ACHN (cell line): ENCODE measurements at regions not wholly inside any gene's neighbourhood (a gene's known extent, or its start where the extent isn't known, plus 50 kb on each side); places are given as distances from the start of the nearest gene placed in this dataset.
"Not testable (repeated sequence)": the region's sequence is repeated elsewhere in the genome, so short reads cannot be mapped to it uniquely, and the experiment has no call there.

Source experiments
- DNase-seq: peaks from one replicate; pipeline ENCODE4 v3.0.0-alpha.2; 2015
- in situ Hi-C: cut with HindIII; loops from 2 replicates; pipeline ENCODE4 v1.10.0; 2017; ENCODE audit warnings: low sequenced_read_pairs, low pct_ligation_motif_present, low pct_unique_long_range_greater_than_20kb

- DNase-seq, in situ Hi-C loops: not testable (repeated sequence)
Measured at GRCh38 chr12:8282181-8282580, 54.8 kb upstream of the FAM90A1 start.

DNA sequence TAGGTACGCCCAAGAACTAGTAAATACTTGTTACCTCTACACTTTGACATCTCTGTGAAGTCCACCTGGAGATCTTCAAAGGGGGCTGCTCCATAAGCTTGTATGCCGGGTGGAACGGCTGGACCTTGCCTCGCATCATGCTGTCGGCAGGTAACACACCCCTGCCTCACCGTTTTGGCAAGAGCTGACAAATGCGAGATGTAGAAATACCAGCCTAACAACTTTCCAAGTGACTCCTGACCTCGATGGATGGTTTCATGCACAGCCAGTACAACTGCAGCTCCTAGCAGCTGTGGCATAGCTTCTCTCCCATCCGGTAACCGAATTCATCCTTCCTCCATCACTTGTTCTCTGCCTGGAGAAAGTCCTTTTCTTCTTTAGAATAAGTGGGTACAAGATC, 58.3 kb upstream of the FAM90A1 start:
- in situ Hi-C loops, DNase-seq: not testable (repeated sequence)

DNA sequence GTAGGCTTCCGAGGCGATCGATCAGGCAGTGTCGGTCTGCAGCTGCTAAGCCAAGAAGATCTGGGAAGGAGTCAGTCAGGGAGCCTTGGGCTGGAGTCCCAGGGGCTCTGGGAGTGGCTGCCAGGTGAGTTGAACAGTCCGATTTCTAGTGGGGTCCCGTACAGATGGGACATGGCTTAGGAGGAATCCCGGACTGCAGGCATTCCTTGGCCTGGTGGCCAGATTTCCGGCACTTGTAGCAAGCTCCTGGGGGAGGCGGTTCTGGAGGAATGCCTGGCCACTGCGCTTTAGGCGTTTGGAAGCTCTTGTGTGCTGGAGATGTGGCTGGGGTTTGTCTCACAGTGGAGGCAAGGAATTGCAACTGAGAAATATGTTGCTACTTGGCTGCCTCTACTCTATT, 64.3 kb upstream of the FAM90A1 start:
- DNase-seq, in situ Hi-C loops: not testable (repeated sequence)

DNA sequence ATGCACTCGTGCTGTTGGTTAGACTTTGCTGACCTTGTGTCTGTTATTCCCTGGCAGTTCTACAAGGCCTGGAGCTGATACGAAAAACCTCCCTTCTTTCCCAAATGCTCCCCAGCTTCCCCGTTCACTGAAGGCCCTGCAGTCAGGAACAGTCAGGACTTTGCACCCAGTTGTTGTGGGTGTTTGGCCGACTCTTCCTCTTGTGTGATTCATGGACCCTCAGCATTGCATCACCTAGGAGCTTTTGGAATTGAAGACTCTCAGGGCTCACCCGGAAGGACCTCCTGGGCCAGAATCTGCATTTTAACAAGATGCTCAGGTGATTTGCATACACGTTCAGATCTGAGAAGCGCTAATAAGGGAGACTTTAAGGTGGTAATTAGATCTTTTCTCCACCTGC, 67.2 kb upstream of the FAM90A1 start:
- DNase-seq, in situ Hi-C loops: not testable (repeated sequence)

DNA sequence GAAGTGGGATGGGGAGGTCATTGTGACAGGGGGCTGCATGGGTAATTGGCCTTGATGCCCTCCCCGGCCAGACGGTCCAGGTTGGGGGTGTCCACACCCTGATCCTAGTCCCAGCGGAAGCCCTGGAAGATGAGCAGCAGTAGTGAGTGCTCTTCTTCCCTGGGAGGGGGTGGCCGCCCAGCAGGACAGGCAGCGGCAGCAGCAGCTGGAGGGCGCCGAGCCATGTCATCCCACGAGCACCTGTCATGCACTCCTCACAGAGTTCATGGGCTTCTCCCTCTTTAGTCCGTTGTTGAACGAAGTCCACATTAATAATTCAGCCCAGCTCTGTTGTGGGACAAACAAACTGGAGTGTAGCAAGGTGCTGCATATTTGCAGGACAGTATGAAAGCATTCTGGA, 81.2 kb upstream of the FAM90A1 start:
- in situ Hi-C loops, DNase-seq: not testable (repeated sequence)

GRCh38 chr12:8315997-8316396, 88.6 kb upstream of the FAM90A1 start:
- in situ Hi-C loops, DNase-seq: not testable (repeated sequence)

GRCh38 chr12:8317675-8318074, 90.3 kb upstream of the FAM90A1 start:
- in situ Hi-C loops, DNase-seq: not testable (repeated sequence)

- in situ Hi-C loops, DNase-seq: not testable (repeated sequence)
Measured at GRCh38 chr12:8320251-8320730, 92.9 kb upstream of the FAM90A1 start.

- DNase-seq, in situ Hi-C loops: not testable (repeated sequence)
Measured at GRCh38 chr12:8320791-8321370, 93.5 kb upstream of the FAM90A1 start.

- in situ Hi-C loops, DNase-seq: not testable (repeated sequence)
Measured at GRCh38 chr12:8325145-8325839, 97.9 kb upstream of the FAM90A1 start.

- in situ Hi-C loops, DNase-seq: not testable (repeated sequence)
Measured at GRCh38 chr12:8328835-8329234, 101.4 kb upstream of the FAM90A1 start.

GRCh38 chr12:8332373-8332772, 105.0 kb upstream of the FAM90A1 start:
- in situ Hi-C loops: not testable (repeated sequence)

GRCh38 chr12:8351073-8351472, 104.7 kb upstream of the CLEC6A start:
- in situ Hi-C loops, DNase-seq: not testable (repeated sequence)

More at GRCh38 chr12:8332373-8332772, 105.0 kb upstream of the FAM90A1 start:
- not testable (repeated sequence) for DNase-seq

DNA sequence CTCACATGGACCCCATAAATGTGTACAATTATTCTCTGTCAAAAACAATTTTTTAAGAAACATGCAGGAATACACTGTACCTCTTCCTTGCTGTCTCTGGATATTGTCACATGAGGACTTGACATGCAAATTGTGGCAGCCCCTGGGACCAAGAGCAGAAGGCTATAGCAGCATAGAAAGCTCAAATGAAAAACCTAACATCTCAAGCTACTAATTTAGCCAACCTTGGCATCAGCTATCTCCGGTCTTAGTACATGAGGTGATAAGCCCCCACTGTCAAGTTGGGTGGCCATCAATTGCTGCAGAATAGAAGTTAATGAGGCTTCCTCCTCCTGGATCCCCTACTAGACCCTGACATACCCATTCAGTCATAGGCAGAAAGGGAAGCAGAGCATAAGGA, 101.0 kb upstream of the CLEC6A start:
- in situ Hi-C loops, DNase-seq: not testable (repeated sequence)

DNA sequence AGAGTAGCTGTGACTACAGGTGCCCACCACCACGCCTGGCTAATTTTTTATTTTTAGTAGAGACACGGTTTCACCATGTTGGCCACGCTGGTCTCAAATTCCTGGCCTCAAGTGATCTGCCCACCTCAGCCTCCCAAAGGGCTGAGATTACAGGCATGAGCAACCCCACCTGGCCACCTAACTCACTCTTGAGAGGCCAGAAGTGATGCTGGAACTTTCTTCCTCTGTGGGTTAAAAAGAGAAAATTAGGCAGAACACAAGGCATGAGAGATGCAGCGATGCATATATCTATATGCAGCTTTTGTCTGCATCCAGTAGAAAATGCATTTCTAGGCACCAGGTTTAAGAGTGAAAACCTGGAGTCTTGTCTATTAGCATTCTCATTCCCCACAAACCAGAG, 100.2 kb upstream of the CLEC6A start:
- DNase-seq, in situ Hi-C loops: not testable (repeated sequence)

DNA sequence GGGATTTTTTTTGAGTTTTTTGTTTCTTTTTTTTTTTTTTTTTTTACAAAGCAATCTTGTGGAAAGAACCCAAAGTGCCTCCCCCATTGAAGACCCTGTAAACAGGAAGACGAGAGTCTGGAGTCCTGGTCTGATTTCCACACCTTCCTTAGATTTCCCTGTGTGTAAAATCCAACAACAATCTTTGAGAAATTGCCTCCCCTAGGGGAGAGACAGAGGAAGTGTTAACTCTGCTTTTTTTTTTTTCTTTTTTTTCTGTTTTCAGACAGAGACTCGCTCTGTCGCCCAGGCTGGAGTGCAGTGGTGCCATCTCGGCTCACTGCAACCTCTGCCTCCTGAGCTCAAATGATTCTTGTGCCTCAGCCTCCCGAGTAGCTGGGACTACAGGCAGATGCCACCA, 82.0 kb upstream of the CLEC6A start:
- DNase-seq: peak; percentile 52
- in situ Hi-C loops: not testable (repeated sequence)

DNA sequence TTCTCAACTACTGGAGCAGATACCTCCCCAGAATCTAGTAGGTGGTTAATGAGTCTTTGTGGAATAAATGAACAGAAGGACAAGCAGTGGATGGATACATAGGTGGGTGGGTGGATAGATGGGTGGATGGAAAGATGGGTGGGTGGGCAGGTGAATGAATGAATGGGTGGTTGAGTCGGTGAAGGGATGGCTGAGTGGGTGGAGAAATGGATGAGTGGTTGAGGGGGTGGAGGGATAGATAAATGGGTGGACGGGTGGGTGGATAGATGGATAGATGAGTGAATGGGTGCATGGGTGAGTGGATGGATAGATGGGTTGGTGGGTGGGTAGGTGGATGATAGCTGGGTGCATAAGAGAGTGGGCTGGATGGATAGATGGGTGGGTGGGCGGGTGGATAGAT, 80.6 kb upstream of the CLEC6A start:
- DNase-seq, in situ Hi-C loops: not testable (repeated sequence)

DNA sequence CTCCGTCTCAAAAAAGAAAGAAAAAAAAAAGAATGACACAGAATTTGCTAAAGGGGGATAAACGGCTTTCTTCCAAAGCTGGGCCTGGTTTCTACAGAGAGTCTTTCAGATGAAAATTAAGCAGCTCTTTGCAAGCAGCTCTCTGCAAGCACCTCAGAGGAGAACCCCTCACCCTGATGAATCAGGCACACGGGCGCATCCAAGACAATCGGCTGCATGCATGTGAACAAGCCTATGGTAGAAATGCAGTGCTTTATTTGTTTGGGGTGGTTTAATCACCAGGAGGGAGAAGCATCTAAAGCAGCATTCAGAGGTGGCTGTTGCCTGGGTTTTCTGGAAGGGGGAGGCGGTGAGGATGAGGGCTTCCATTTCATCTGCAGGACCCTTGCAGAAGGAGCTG, 78.0 kb upstream of the CLEC6A start:
- in situ Hi-C loops, DNase-seq: not testable (repeated sequence)

GRCh38 chr12:8382556-8382955, 73.2 kb upstream of the CLEC6A start:
- DNase-seq, in situ Hi-C loops: not testable (repeated sequence)

GRCh38 chr12:8384686-8385085, 71.1 kb upstream of the CLEC6A start:
- in situ Hi-C loops, DNase-seq: not testable (repeated sequence)
